ENCODE measurements at regions not wholly inside any gene's neighbourhood (a gene's known extent, or its start where the extent isn't known, plus 50 kb on each side); places are given as distances from the start of the nearest gene placed in this dataset.

DNA sequence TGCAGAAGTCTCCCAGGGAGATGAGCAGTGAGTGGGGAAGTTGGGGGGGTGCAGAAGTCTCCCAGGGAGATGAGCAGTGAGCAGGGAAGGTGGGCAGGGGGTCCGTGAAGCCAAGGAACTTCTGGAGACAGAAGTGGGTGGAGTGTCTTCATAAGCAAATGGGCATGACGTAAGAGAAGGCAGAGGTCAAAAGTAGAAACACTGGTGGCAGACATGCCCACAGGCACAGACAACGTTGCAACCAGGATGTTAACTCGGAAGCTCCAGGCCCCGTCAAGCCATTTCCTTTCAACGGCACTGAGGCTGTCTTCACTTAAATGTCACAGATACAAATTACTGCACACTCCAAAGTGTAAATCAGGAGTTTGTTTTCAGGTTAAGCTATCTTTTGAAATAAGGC lies 186.1 kb downstream of the SHANK2 start:
- no peak for DNase-seq (ENCODE audit: extremely low read depth in 1 of 11, low read depth in 9 of 11, low spot score in 4 of 11)

DNA sequence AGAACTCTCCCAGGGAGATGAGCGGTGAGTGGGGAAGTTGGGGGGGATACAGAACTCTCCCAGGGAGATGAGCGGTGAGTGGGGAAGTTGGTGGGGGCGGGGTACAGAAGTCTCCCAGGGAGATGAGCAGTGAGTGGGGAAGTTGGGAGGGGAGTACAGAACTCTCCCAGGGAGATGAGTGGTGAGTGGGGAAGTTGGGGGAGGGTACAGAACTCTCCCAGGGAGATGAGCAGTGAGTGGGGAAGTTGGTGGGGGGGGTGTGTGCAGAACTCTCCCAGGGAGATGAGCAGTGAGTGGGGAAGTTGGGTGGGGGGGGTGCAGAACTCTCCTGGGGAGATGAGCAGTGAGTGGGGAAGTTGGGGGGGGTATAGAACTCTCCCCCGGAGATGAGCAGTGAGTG lies 186.5 kb downstream of the SHANK2 start:
- DNase-seq (ENCODE audit: extremely low read depth in 1 of 11, low read depth in 9 of 11, low spot score in 4 of 11): no peak

DNA sequence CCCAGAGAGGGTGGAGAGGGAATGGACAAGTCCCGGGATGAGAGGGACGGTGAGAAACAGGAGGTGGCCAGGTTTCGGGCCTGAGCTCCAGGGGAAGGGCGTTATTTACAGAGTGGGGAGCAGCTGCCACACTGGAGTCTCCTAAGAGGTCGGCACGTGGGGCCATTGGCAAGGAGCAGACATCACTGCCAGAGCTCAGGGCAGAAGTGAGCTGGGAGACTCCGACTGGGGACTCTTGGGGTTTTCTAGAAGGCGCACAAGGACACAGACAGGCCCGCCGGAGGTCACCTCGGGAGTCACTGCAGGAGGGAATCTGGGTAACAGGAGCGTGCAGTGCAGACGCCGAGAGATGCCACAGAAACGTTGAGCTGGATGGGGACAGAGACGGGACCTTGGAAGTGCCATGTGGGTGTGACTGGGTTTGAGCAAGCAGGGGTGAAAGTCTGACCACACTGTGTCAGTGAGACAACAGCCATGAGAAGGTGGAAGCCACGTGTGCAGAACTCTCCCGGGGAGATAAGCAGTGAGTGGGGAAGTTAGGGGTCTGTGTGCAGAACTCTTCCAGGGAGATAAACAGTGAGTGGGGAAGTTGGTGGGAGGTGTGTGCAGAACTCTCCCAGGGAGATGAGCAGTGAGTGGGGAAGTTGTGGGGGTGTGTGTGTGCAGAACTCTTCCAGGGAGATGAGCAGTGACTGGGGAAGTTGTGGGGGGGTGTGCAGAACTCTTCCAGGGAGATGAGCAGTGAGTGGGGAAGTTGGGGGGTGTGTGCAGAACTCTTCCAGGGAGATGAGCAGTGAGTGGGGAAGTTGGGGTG lies 187.5 kb downstream of the SHANK2 start:
- no peak for DNase-seq (ENCODE audit: extremely low read depth in 1 of 11, low read depth in 9 of 11, low spot score in 4 of 11)

DNA sequence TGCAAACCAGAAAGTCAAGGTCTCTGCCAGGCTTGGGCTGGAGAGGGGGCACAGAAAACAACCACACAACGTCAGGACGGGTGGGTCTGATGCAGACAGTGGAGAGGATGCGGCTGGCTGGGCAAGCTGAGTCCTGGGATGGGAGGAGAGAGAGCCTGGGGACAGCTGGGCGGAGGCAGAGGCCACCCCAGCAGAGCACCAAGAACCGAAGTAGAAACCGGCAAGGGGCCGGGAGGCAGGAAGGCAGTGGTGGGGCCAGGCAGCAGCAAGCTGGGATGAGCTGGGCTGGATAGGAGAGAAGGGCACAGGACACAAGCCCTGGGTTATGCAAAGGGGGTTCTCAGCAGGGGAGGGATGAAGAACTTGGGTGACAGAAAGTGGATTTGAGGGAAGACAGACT lies 188.2 kb downstream of the SHANK2 start:
- DNase-seq (ENCODE audit: extremely low read depth in 1 of 11, low read depth in 9 of 11, low spot score in 4 of 11): no peak

DNA sequence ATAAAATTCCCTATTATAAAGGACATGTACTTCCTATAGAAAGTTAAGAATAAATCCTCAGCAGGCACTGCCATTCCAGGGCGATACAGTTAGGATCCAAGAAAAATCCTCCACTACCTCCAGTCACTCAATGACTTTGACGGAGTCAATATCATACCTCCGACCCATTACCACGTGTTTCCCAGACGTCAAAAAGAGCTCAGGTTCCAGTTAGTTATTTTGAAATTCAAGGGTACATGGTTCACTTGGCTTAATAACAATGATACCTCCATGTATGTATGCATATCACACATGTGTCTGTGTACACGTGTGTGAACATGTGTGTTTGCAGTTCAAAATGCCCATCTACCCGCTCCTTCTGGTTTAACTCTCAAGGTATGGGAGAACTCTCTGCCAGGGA lies 189.2 kb downstream of the SHANK2 start:
- DNase-seq (ENCODE audit: extremely low read depth in 1 of 11, low read depth in 9 of 11, low spot score in 4 of 11): no peak

DNA sequence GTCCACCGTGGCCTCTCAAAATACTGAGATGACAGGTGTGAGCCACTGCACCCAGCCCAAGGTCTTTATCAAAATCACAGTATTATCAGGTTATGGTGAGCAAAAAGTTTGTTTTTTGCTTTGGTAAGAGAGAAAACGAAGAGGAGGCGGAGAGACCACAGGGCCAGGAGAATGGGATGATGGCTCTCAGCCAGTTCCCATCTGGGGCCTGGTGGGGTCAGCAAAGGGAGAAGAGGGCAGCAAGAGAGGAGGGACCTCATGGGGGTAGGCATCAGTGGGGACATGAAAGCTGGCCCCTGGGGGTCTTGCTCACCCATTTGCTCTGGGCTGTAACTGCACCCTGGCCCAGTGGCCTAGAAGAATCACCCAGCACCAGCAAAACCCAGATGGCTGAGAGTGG lies 190.2 kb downstream of the SHANK2 start:
- no peak for DNase-seq (ENCODE audit: extremely low read depth in 1 of 11, low read depth in 9 of 11, low spot score in 4 of 11)

DNA sequence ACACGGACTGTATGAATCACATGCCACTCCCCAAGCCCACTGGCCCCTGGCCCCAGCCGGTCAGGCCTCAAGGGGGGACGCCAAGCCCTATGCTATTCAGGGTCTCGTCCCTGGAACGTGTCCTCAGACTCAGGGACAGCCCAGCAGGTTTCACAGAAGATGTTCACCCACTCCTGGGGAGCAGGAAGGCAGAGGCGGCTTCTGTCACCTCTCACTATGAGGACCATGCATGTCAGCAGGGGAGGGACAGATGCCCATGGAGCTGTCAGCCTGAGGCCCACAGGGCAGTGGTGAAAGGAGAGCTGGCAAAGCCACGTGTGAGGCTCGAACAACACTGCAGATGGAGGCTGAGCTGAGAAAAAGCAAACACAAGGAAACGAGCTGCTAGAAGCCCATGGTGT lies 192.0 kb downstream of the SHANK2 start:
- DNase-seq (ENCODE audit: extremely low read depth in 1 of 11, low read depth in 9 of 11, low spot score in 4 of 11): no peak

DNA sequence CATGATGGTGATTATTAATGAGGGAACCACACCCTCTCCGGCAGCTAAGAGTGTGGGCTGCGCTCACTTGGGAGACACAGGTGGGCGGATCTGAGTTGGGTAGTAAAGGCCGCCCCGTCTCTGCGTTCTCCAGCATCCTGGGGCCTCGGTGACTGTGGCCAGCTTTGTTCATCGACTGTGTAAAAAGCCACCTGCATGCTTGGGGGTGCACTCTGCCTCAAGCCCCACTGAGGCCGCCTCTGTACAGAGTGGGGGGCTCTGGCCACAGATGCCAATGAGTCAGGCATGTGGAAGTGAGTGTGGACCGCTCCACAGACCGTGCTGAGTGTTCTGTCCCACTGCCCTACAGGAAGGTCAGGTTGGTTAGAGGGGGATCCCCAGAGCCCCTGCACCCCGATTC lies 192.7 kb downstream of the SHANK2 start:
- no peak for DNase-seq (ENCODE audit: extremely low read depth in 1 of 11, low read depth in 9 of 11, low spot score in 4 of 11)

DNA sequence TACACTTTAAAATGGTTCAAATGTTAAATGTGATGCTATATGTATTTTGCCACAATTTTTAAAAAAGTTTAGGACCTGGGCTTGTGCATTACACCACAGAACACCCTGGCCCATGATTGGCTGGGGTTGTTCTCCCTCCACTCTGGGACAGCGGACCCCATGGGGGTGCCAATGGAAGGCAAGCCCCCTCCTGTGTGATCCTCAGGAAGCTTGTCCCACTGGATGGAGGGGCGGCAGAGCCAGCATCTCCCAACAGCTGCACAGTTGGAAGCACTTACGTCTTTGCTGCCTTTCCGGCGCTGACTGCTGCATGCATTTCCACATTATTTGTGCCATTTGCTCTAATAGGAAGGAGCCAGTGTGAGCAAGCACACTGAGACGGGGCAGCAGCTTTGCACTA lies 196.5 kb downstream of the SHANK2 start:
- no peak for DNase-seq (ENCODE audit: extremely low read depth in 1 of 11, low read depth in 9 of 11, low spot score in 4 of 11)

Data from renal cortex interstitium (tissue), 11 donors.